K562 (cell line): ENCODE measurements at regions not wholly inside any gene's neighbourhood (a gene's known extent, or its start where the extent isn't known, plus 50 kb on each side); places are given as distances from the start of the nearest gene placed in this dataset.

Source experiments
- ATAC-seq: fragments of 200-7000 bp; cut with Tn5 transposase; 3 replicates; pipeline ENCODE4 v1.9.1; 2020; ENCODE audit warnings: moderate library complexity
- BruUV-seq: library from RNA; stranded (reverse); fragments of 400-500 nt; replicated peaks from 2 replicates; lab custom pipeline; 2021; lab: Mats Ljungman, UMichigan
- CTCF ChIA-PET: fragments of 300-600 bp; formaldehyde crosslinking; extraction: SDS; loops from one replicate; lab custom pipeline; 2021; ENCODE audit warnings: low intra/inter-chr PET ratio; lab: Yijun Ruan, JAX
- POLR2A ChIA-PET: fragments of 300-600, 350-650 bp; sonication (Branson Sonifier 250); formaldehyde crosslinking; extraction: SDS; loops from one replicate; lab custom pipeline; 2021; ENCODE audit warnings: antibody characterized with exemption, inconsistent platforms; lab: Yijun Ruan, JAX
- DNase-seq, 4 experiments: peaks; one replicate each; pipeline versions ENCODE4 v3.0.0 to v3.0.0-alpha.2; 2011 to 2018; ENCODE audit warnings: low spot score in 3 of 4, mixed read lengths in 3 of 4; ENCODE audit errors: extremely low read depth in 1 of 4
- FAIRE-seq: peaks from 2 replicates; lab custom pipeline; 2011; peaks lifted over from hg19 to GRCh38; lab: Jason Lieb, UNC
- H2AFZ ChIP-seq: 2 replicates; pipeline ENCODE4 v1.6.0; 2011; ENCODE audit warnings: low read depth, low read length, control low read depth, inconsistent platforms
- H3K27ac ChIP-seq: fragments of 200-600 bp; 3 replicates; pipeline ENCODE4 v1.8.0; 2011; ENCODE audit warnings: low read depth, mild to moderate bottlenecking, control low read depth, inconsistent platforms, low read length, moderate library complexity, mixed read lengths; ENCODE audit errors: extremely low read depth
- H3K27me3 ChIP-seq, 2 experiments: fragments of 300-600 bp in 1 of 2; 2 replicates in 1 of 2; 3 replicates in 1 of 2; pipeline versions ENCODE4 v1.6.0 to v1.8.0; 2011; ENCODE audit warnings: inconsistent platforms in 2 of 2, low read length in 2 of 2, mild to moderate bottlenecking in 1 of 2, mixed read lengths in 1 of 2, moderate library complexity in 1 of 2; ENCODE audit not compliant: control insufficient read depth in 2 of 2, insufficient read depth in 2 of 2
- H3K36me3 ChIP-seq: fragments of 300-600 bp; 3 replicates; pipeline ENCODE4 v1.8.0; 2011; ENCODE audit warnings: mild to moderate bottlenecking, low read length, inconsistent platforms; ENCODE audit not compliant: control insufficient read depth, insufficient read depth
- H3K4me1 ChIP-seq, 2 experiments: fragments of 200-600 bp in 1 of 2; replicated peaks in 1 of 2; 2 replicates in 1 of 2; 3 replicates in 1 of 2; pipeline versions ENCODE4 v1.5.1 to v1.8.0; 2011; ENCODE audit warnings: inconsistent platforms in 2 of 2, low read length in 2 of 2, mild to moderate bottlenecking in 1 of 2, mixed read lengths in 1 of 2, moderate library complexity in 1 of 2; ENCODE audit not compliant: control insufficient read depth in 2 of 2, insufficient read depth in 2 of 2
- H3K4me2 ChIP-seq: 2 replicates; pipeline ENCODE4 v1.6.1; 2011; ENCODE audit warnings: low read length, control low read depth, inconsistent platforms, mixed read lengths; ENCODE audit not compliant: insufficient read depth
- H3K4me3 ChIP-seq: fragments of 200-600 bp; sonication (generic), shearing (Covaris generic); 2 replicates; pipeline ENCODE4 v1.5.1; 2016; ENCODE audit warnings: control low read depth, inconsistent platforms
- H3K79me2 ChIP-seq: fragments of 200-600 bp; 3 replicates; pipeline ENCODE4 v1.8.0; 2011; ENCODE audit warnings: low read length, inconsistent platforms; ENCODE audit not compliant: control insufficient read depth, insufficient read depth
- H3K9ac ChIP-seq, 2 experiments: 2 replicates each; pipeline versions ENCODE4 v1.6.0 to v1.6.1; 2011; ENCODE audit warnings: low read depth in 2 of 2, low read length in 2 of 2, control low read depth in 1 of 2, inconsistent platforms in 1 of 2, mild to moderate bottlenecking in 1 of 2, mixed read lengths in 1 of 2; ENCODE audit not compliant: insufficient read depth in 1 of 2
- H3K9me1 ChIP-seq: one replicate; pipeline ENCODE4 v1.6.0; 2011; ENCODE audit warnings: inconsistent platforms, mild to moderate bottlenecking, low read length, moderate library complexity; ENCODE audit not compliant: control insufficient read depth, insufficient read depth
- H3K9me3 ChIP-seq: replicated peaks from 2 replicates; pipeline ENCODE4 v1.5.1; 2011; ENCODE audit warnings: low read depth, low read length, inconsistent platforms; ENCODE audit not compliant: control insufficient read depth, insufficient read depth
- H4K20me1 ChIP-seq: replicated peaks from 2 replicates; pipeline ENCODE4 v1.6.1; 2011; ENCODE audit warnings: low read length, inconsistent platforms, mixed read lengths; ENCODE audit not compliant: control insufficient read depth, insufficient read depth
- ESRRB ChIP-seq: fragments of 250-450 bp; sonication (Bioruptor Pico); IDR thresholded peaks from 2 replicates; pipeline ENCODE4 v1.5.0; 2020; ENCODE audit warnings: mild to moderate bottlenecking, moderate library complexity, borderline replicate concordance
- FIP1L1 ChIP-seq: fragments of 200-400 bp; formaldehyde crosslinking; IDR thresholded peaks from 2 replicates; pipeline ENCODE4 v1.6.1; 2018; ENCODE audit warnings: mild to moderate bottlenecking, low read depth, low read length; ENCODE audit not compliant: poor library complexity, severe bottlenecking
- HOXB6 ChIP-seq: fragments of 250-450 bp; sonication (Bioruptor Pico); IDR thresholded peaks from 2 replicates; pipeline ENCODE4 v1.5.1; 2022; ENCODE audit warnings: mild to moderate bottlenecking, borderline replicate concordance
- KLF10 ChIP-seq: fragments of 250-450 bp; sonication (Bioruptor Pico); IDR thresholded peaks from 2 replicates; pipeline ENCODE4 v1.6.1; 2021; ENCODE audit warnings: matching md5 sums
- RB1 ChIP-seq: fragments of 450-650 bp; IDR thresholded peaks from 2 replicates; pipeline ENCODE4 v1.6.1; 2017; ENCODE audit warnings: low read depth, mild to moderate bottlenecking
- TAF7 ChIP-seq: fragments of 450-650 bp; IDR thresholded peaks from 2 replicates; pipeline ENCODE4 v1.6.1; 2016; ENCODE audit warnings: missing genetic modification characterization, missing compliant biosample characterization
- ZC3H4 ChIP-seq: sonication (generic); formaldehyde crosslinking; IDR thresholded peaks from 2 replicates; pipeline ENCODE4 v1.9.0; 2021; ENCODE audit warnings: missing genetic modification reagents, borderline replicate concordance
- ZFP1 ChIP-seq: fragments of 450-650 bp; formaldehyde crosslinking; IDR thresholded peaks from 2 replicates; pipeline ENCODE4 v1.4.0; 2020; ENCODE audit warnings: mild to moderate bottlenecking, mixed read lengths
- ZNF780A ChIP-seq: fragments of 250-450 bp; sonication (Bioruptor Pico); IDR thresholded peaks from 2 replicates; pipeline ENCODE4 v1.5.0; 2021; ENCODE audit warnings: mild to moderate bottlenecking
- WGBS: fragments of 100-300 bp; shearing (Covaris generic); methylation state at CpG from one replicate; pipeline ENCODE4 v1.1.6; 2016; ENCODE audit warnings: low coverage, mixed read lengths; ENCODE audit not compliant: insufficient coverage; ENCODE audit errors: missing lambda C conversion rate; 5-methylcytosine and 5-hydroxymethylcytosine counted together
- in situ Hi-C: fragments of 300-500 bp; cut with MboI; formaldehyde crosslinking; loops from 4 replicates; pipeline ENCODE4 v1.15.0; 2018; ENCODE audit warnings: inconsistent platforms, mixed read lengths
- intact Hi-C: fragments of 100-400 bp; cut with micrococcal nuclease; formaldehyde crosslinking; loops from 2 replicates; pipeline ENCODE4 v1.14.2; 2022
- TF ChIP-seq, protein P1 (sequence below): sonication (generic); formaldehyde crosslinking; IDR thresholded peaks from 2 replicates; pipeline ENCODE4 v1.8.0; 2022; ENCODE audit warnings: mild to moderate bottlenecking, missing genetic modification reagents
- TF ChIP-seq, protein P2 (sequence below), 2 experiments: IDR thresholded peaks; 2 replicates each; pipeline ENCODE4 v1.6.1; 2012; ENCODE audit warnings: improper control_type of control experiment in 2 of 2, low read depth in 2 of 2, low read length in 2 of 2, borderline replicate concordance in 1 of 2

DNA sequence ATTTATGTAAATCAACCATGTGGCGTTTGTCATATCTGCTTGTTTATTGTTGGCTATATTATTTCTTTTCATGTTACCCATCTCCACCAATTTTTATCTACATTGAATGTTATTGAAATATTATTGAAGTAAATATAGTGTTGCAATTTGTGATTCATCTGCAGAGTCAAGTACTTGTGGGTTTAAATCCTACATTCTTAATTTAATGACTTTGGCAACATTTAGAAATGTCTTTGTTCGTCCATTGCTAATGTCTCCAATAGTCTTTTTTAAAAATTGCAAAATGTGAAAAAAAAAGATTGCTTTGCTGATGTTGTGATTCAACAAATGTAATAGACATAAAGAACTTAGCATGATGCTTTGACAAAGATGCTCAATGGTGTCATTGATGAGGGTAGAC, 1572.8 kb upstream of the PIK3C3 start:
- no peak for DNase-seq
- CTCF ChIA-PET, result no interaction called here
- Histone ChIP-seq H3K9me3 (no peaks in the 10 kb centered on the region), H3K27me3 (no peaks in the 10 kb centered on the region), H3K36me3 (no peaks in the 10 kb centered on the region), H3K4me2 (no peak overlapping the region), H3K79me2 (no peaks in the 10 kb centered on the region), H2AFZ (no peak overlapping the region), H3K9ac (no peak overlapping the region), H4K20me1 (no peaks in the 10 kb centered on the region), H3K4me1 (no peaks in the 10 kb centered on the region), H3K4me3 (no peak overlapping the region), H3K27ac (no peak overlapping the region), H3K9me1 (no peaks in the 10 kb centered on the region)
- in situ Hi-C loops (no loop called here), intact Hi-C loops (no loop called here)
- TF ChIP-seq ZFP1 (CRISPR knock-in tag) (no peak), ESRRB (no peak), KLF10 (CRISPR knock-in tag) (no peak), ZNF780A (CRISPR knock-in tag) (no peak), HOXB6 (CRISPR knock-in tag) (no peak), ZC3H4 (CRISPR knock-in tag) (no peak), TAF7 (no peak), FIP1L1 (no peak), RB1 (no peak)
- TF ChIP-seq, protein P1, sequence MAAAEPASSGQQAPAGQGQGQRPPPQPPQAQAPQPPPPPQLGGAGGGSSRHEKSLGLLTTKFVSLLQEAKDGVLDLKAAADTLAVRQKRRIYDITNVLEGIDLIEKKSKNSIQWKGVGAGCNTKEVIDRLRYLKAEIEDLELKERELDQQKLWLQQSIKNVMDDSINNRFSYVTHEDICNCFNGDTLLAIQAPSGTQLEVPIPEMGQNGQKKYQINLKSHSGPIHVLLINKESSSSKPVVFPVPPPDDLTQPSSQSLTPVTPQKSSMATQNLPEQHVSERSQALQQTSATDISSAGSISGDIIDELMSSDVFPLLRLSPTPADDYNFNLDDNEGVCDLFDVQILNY, result no peak
- TF ChIP-seq, protein P2, sequence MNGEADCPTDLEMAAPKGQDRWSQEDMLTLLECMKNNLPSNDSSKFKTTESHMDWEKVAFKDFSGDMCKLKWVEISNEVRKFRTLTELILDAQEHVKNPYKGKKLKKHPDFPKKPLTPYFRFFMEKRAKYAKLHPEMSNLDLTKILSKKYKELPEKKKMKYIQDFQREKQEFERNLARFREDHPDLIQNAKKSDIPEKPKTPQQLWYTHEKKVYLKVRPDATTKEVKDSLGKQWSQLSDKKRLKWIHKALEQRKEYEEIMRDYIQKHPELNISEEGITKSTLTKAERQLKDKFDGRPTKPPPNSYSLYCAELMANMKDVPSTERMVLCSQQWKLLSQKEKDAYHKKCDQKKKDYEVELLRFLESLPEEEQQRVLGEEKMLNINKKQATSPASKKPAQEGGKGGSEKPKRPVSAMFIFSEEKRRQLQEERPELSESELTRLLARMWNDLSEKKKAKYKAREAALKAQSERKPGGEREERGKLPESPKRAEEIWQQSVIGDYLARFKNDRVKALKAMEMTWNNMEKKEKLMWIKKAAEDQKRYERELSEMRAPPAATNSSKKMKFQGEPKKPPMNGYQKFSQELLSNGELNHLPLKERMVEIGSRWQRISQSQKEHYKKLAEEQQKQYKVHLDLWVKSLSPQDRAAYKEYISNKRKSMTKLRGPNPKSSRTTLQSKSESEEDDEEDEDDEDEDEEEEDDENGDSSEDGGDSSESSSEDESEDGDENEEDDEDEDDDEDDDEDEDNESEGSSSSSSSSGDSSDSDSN (IDR thresholded peaks at IDR 0.05; ENCODE audit: borderline replicate concordance in 1 of 2, low read depth in 2 of 2, low read length in 2 of 2), result no peak
- POLR2A ChIA-PET, result no interaction called here
- no peak for FAIRE-seq
- ATAC-seq, result no peak
- 4% methylated on average over 2 of the region's 2 CpGs for WGBS
- BruUV-seq, result no TSS peak
